G401 (cell line): ENCODE measurements at regions not wholly inside any gene's neighbourhood (a gene's known extent, or its start where the extent isn't known, plus 50 kb on each side); places are given as distances from the start of the nearest gene placed in this dataset.

Experiments
- DNase-seq: peaks from one replicate; pipeline ENCODE4 v3.0.0-alpha.2; 2015; ENCODE audit warnings: low spot score
- in situ Hi-C: cut with HindIII; loops from 2 replicates; pipeline ENCODE4 v1.10.0; 2016; ENCODE audit warnings: low sequenced_read_pairs, mixed read lengths

DNA sequence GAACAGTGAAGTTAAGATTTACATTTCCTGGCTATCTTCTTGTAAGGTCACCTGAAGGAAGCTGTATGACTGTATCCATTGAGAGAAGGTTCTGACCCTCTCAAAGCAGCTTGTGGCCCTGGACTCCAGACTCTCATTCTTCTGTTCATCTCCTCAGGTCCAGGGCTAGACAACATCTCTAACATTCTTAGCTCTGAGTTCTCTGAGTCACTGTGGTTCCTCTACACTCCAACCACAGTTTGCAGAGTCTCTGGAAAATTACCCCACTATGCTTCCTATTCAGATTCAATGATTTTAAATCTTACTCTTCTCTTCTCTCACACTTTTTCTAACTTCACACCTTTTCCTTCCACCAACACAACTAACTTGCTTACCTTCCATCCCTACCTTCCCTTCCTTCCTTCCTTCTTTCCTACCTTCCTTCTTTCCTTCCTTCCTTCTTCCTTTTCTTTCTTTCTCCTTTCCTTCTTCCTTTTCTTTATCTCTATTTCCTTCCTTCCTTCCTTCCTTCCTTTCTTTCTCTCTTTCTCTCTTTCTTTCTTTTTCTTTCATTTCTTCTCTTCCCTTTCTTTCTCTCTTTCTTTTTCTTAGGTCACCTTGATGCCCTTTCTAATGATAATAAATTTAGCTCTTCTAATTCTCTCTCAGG, 824.3 kb upstream of the ZEB2 start:
- in situ Hi-C loops, result no loop called here

DNA sequence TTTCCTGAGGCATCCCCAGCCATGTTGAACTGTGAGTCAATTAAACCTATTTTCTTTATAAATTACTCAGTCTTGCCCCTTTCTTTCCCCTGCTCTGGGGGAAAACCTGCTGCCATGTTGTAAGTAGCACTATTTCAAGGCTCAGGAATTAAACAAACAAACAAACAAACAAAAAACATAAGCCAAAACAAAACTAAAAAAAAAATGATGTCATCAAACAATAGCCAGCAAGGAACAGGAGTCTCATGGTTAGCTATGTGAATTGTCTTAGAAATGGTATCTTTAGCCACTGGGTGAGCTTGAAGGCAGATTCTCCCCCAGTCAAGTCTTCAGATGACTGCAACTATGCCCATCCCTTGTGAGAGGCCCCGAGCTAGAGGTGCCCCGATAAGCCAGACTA, 823.4 kb upstream of the ZEB2 start:
- DNase-seq, result no peak
- in situ Hi-C loops, result no loop called here

More for the DNA sequence above, 824.3 kb upstream of the ZEB2 start:
- no peak for DNase-seq

DNA sequence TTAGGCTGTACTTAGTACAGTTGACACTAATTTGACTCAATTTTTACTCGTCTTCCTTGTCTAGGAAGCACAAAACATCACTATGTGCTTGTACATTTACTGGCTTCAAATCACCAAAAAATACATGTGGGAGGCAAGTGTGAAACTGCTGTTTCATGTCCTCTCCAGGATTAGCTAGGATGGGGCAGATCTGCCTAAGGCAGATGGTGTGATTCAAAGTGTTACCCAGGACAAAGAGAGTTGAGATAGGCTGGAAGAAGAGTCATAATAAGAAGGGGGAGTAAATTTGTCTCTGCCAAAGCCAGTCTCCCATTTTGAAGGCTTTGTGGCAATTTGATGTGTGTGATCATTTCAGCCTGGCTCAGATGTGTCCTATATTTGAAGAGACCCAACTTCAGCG, 821.6 kb upstream of the ZEB2 start:
- DNase-seq, result no peak
- in situ Hi-C loops, result no loop called here

DNA sequence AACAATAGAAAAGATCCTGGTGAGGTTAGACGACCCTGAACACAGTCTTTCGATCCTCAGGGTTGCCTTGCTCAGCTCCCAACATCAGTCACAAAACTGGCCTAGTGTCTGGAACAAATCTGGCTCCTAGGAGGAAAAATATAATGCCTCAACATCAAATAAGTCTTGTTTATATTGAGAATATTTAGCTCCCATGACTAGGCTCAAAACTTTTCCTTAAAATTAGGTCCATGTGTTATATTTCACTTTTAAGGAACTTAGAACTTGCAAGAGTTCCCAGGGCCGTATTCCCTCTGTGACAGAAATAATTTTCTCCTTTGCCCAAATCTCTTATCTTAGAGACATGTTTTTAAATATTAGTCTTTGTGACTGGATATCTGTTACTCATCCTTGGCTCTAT, 819.7 kb upstream of the ZEB2 start:
- DNase-seq, result no peak
- in situ Hi-C loops, result no loop called here

DNA sequence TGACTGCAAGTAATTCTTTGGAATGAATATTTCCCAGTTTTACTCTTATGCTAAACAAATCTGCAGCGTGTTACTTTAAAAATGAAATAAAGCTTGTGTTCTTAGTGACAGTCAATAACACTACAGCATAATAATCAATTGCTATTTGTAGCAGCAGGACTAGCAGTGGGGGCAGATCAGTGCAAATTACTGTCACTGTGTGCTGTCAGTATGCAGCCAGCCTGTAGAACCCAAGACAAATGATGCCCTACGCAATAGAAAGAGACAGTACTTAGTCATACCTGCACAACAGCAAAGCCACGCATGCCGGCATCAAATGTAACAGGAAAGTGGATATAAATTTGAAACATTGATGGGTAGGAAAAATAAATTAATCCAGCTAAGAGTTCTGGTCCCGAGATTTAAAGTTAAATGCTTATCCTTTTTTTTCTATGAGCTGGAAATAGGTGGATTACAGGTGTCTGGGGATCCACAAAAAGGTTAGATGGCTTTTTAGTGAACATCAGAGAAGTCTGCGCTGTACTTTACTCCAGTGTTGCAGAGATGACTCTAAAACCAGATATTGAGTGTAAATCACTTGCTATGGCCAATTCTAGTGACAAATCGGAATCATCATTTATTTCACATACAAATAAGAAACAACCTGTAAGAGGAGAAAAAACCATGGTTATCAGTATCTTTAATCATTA, 812.4 kb upstream of the ZEB2 start:
- DNase-seq, result no peak
- in situ Hi-C loops, result no loop called here

DNA sequence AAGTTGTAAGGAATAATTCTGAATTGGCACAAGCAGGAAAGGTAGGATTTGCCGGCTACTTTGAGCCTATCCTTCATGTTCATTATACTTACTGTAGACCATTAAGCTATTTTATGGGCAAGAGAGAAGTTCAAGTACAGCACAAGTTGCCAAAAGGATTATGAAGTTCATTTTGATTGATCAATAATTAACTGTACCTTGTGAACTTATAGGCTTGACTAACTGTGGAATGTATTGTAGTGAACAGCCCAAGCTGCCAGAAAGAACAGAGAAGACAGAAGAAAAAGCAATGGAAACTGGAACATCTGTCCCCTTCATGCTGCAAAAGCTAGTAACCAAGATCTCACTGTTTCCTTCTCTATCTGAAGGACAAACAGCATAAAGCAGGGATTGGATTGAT, 810.1 kb upstream of the ZEB2 start:
- no peak for DNase-seq
- in situ Hi-C loops, result no loop called here

DNA sequence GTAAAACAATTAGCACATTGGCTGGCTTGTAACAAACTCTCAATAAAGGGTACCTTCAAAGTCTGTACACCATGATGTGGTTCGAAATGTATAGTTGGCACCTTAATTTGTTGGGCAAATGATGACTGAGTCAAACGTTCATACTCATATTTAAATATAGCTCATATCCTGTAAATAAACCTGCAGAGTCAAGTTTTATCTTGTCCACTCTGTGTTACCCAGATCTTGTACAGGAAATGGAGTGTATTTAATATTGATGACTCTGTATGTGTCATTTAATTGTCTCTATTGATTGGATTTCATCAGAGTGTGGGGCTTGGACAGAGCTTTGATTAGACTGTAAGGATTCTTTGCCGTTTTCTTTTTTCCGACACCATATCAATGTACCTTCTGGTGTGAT, 805.6 kb upstream of the ZEB2 start:
- no peak for DNase-seq
- in situ Hi-C loops, result no loop called here

DNA sequence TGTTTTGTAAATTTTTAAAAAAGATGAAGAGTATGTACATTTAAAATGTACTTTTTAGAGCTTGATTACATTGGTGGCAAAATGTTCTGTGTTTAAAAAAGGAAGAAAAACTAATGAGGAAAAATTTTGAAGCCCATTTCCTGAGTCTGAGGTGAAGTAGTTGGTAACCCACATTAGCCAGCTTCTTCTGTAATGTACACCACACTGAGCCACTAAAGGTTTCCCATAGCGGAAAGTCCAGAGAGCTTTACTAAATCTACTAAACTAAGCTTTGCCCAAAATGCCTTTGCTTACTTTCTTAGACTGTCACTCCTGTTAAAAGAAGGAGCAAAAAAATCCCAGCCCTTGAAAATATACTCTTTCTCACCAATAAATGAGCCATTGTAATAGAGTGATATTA, 804.8 kb upstream of the ZEB2 start:
- in situ Hi-C loops, result no loop called here
- DNase-seq, result no peak

DNA sequence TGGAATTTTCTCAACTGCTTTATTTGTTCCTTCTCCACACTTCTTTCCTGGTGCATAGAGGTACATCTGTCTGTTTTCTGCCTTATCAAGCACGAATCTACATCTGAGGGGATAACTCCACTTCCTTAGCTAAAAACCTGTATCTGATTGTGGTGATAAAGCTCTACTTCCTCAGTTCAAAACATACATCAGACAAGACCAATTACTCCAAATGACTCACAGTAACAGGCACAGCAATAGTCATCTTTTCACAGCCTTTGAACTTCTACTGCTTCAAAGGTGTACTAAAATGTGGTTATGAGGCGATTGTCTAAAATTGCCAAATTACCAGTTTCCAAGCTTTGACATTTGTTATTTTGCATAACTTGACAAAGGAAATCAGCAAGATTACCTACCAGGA, 803.6 kb upstream of the ZEB2 start:
- DNase-seq, result no peak
- in situ Hi-C loops, result no loop called here

DNA sequence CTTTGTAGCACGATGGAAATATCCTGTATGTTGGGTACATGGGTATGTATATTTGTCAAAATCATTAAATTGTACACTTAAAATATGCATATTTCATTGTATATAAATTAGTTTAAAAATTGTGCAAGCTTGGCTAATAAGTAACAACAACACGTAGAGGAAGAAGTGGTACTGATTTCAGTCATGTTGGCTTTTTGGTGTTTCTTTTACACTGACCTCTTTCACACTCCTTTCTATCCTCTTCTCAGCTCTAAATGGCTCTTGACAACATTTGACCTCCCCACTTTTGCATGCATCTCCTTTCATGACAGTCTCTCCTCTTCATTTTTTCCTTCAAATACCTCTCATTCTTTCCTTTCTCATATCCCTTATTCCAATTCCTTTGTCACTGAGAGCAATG, 801.4 kb upstream of the ZEB2 start:
- in situ Hi-C loops, result no loop called here
- no peak for DNase-seq

DNA sequence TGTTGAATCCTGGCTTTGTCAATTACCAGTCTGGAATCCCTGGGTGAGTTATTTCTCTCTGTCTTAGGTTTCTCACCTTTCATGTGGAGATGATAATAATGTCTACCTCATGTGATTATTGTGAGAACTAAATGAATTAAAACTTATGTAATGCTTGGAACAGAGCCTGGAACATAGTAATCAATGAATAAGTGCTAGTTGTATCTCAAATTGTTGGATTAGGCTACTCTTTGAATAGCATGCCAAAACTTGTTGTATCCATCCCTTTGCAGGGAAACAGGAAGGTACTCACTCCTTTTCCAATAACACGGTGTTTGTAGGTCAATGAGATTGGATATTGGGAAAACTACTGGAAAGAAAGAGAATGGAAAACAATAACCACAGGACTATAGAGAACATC, 796.6 kb upstream of the ZEB2 start:
- in situ Hi-C loops, result no loop called here
- no peak for DNase-seq

DNA sequence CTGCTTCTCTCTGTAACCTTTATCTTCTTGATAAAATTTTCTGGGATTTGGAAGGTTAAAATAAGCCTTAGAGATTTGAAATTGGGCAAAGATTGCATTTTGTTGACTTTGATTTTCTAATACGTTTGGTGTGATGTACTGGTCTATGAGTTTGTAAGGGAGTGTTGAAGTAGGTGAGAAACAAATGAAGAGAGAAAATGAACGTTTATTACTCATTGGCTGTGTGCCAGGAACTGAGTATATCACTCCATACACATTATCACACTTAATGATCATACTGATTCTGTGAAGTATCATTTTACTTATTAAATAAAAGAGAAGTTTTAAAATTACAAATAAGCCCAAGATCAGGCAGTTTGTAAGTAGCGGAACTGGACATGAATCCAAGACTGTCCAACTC, 795.1 kb upstream of the ZEB2 start:
- in situ Hi-C loops, result no loop called here
- DNase-seq, result no peak

DNA sequence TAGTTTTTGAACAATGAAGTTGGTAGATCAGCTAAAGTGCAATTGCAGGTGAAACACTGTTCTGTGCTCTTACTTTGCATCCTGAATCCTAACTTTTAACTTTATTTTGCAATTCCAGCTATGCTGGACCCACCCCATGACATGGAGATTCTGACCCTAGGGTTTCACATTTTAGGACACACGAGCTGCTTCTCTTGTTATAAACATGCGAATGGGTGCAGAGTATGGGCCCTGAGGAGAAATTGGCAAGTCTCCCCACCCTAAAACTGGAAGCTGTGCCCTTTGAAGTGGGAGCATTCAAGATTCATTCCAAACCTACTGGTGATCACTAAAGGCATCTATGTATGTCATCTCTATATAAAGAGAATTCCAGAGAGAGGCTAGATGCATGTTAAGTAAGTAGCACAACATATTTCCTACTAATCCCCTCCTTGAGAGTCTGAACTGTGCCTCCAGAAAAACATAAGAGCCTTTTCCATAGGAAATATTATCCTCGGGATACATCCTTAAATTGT, 794.3 kb upstream of the ZEB2 start:
- in situ Hi-C loops, result no loop called here
- DNase-seq, result no peak

DNA sequence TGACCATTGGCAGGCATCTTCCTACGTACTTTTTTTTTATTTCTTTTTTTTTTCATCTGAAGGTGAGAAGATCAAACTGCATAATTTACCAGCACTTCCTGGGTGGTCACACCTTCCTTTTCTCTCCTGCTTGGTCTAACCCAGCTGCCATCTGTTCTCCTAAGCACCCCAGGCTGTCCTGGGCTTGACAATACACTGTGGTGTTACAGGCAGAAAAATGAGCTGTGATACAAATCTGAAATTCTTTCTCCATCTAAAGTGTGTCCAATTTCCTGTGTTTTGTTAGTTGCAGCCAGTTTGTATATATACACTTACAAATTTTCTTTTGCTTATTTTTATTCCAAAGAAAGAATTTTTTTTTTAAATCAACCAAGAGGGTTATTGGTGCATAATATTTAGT, 786.0 kb upstream of the ZEB2 start:
- in situ Hi-C loops, result no loop called here
- no peak for DNase-seq

DNA sequence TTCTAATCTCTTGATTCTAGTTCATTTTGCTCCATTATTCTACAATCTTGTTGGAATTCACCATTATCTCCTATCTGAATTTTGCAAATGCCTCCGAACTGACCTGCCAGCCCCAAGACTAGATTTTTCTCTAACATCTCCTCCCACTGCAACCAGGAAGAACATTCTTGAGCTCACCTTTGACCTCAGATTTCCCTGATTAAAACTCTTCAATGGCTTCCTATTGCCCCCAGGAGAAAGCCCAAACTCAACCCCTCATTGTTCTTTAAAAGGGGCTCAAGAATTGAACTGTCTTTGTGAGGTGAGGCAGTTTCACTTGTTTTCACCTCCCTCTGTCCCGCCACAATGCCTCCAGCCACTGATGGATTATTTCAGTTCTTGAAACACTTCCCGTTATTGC, 784.6 kb upstream of the ZEB2 start:
- DNase-seq, result no peak
- in situ Hi-C loops, result no loop called here

DNA sequence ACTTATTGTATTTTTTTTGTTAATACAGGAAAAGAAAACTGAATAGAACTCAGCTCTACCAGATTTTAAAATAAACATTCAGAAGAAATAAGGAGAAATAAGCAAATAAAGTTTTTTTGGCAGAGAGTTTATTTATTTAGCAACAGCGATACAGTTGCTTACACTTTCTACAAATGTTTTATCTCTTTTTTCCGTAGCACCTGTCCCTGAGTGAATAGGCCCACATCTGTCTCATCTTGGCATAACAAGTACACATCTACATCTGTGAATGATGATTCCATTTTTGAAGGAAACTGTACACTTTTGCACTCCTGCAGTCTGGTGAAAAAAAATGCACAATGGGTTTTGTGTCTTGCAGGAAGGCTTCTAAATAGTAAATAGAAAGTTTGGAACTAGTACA, 783.6 kb upstream of the ZEB2 start:
- no peak for DNase-seq
- in situ Hi-C loops, result no loop called here

DNA sequence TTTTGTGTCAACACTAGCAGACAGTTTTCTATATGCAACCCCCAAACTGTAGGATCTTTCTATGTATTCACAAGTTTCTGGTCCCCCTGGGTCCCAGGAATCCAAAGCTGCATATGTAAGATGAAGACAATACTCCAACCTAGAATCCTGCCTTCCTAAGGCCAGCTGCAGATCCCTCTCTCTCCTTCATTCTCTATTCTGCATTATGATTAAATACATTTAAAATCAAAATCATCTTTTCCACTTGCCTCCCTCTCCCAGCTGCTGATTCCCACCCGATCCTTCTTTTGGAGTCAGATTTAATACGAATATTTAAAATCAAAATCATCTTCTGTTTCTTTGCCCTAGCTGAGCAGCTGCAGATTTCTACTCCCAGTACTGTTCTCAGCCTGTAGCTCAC, 783.0 kb upstream of the ZEB2 start:
- in situ Hi-C loops, result no loop called here
- no peak for DNase-seq

DNA sequence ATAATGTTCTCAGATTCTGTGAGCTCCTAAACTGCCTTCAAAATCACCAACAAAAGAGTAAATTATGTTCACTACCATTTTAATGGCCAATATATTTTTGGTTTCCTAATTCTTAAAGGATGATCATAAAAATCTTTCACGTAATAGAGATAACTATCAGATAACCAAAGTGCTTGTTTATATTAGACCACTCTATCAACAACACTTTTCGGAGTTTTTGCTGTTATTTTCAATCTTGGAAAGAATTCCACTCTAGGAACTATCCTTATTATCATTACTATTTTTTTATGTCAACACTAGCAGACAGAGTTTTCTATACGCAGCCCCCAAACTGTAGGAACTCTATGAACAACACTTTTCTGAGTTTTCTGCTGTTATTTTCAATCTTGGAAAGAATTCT, 782.5 kb upstream of the ZEB2 start:
- no peak for DNase-seq
- in situ Hi-C loops, result no loop called here

DNA sequence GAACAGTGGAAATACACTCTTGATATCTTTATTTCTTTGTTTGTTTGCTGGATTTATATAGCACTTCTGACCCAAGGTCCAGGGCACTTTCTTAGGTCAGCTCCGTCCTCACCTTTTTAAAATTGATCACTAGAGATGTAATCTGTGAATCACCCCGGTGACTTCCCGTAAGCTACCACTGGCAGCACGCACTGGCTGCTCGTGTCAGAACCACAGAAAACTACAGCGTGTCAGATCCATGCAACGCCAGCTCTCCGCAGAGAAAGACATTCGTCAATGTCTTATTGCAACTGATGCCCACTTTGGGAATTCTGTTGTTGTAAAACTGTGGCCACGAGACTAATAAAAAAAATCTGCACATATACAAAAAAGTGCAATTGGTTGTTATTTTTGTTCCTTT, 779.4 kb upstream of the ZEB2 start:
- in situ Hi-C loops, result no loop called here
- no peak for DNase-seq

DNA sequence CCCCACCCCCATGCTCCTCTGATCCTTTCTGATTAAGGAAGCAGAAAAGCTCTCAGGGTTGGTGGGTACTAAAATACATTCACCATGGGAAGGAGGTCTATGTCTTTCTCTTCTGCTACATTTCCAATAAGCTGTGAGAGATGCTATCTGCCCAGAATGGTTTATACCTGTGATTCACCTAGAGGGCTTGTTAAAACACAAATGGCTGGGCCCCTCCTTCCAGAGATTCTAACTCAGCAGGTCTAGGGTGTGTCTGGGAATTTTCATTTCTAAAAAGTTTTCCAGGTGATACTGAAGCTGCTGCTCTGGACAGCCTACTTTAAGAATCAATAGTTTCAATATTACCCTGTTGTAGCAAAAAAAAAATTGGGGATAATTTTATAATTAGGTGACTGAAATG, 772.2 kb upstream of the ZEB2 start:
- in situ Hi-C loops, result no loop called here

DNA sequence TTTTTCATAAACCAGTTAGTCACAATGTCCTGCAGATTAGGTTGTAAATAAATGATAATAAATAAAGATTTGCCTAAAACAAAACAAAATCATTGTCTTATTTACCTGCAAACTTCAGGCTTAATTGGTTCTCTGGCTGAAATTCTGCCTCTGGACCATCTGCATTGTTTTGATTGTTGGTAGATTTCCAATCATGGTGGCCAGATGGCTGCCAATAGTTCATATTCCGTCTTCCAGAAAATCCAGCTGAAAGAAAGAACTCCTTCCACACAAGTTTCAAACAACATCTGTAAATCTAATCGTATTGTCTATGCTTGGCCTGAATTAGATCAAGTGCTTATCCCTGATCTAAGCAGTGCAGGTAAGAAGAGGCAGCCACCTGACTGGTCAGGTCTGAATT, 771.1 kb upstream of the ZEB2 start:
- in situ Hi-C loops, result no loop called here
- DNase-seq, result no peak

More for the DNA sequence above, 772.2 kb upstream of the ZEB2 start:
- no peak for DNase-seq
